CD4-positive, alpha-beta T cell (primary cell): ENCODE measurements at regions not wholly inside any gene's neighbourhood (a gene's known extent, or its start where the extent isn't known, plus 50 kb on each side); places are given as distances from the start of the nearest gene placed in this dataset.

Experiments used
- ATAC-seq: fragments of 200-7000 bp; cut with Tn5 transposase; one replicate; pipeline ENCODE4 v1.10.0; 2022; ENCODE audit warnings: mild to moderate bottlenecking; ENCODE audit not compliant: poor library complexity
- CTCF ChIA-PET: fragments of 350-600 bp; sonication (Branson Sonifier 250); formaldehyde crosslinking; loops from one replicate; lab custom pipeline; 2021; ENCODE audit warnings: antibody characterized with exemption, inconsistent platforms; lab: Charles Lee
- POLR2A ChIA-PET: fragments of 350-600 bp; sonication (Branson Sonifier 250); formaldehyde crosslinking; loops from one replicate; lab custom pipeline; 2021; ENCODE audit warnings: antibody characterized with exemption, inconsistent platforms; lab: Charles Lee
- DNase-seq, 14 experiments: peaks; one replicate each; pipeline ENCODE4 v3.0.0-alpha.2; 2013 to 2020; ENCODE audit warnings: mixed read lengths in 2 of 14
- H3K27ac ChIP-seq, 2 donors: one replicate each; pipeline versions ENCODE4 v1.5.1 to v1.7.0; 2013; ENCODE audit warnings: low read length in 2 of 2, low read depth in 1 of 2, mild to moderate bottlenecking in 1 of 2
- H3K27me3 ChIP-seq, 2 experiments: 1 replicate in 1 of 2; 2 replicates in 1 of 2; pipeline versions ENCODE4 v1.6.1 to v1.7.0; 2013; ENCODE audit warnings: low read length in 2 of 2, control low read depth in 1 of 2, mild to moderate bottlenecking in 1 of 2, moderate library complexity in 1 of 2; ENCODE audit not compliant: insufficient read depth in 2 of 2, control insufficient read depth in 1 of 2
- H3K36me3 ChIP-seq: one replicate; pipeline ENCODE4 v1.6.1; 2013; ENCODE audit warnings: low read length, control low read depth; ENCODE audit not compliant: insufficient read depth
- H3K4me1 ChIP-seq: one replicate; pipeline ENCODE4 v1.6.1; 2013; ENCODE audit warnings: low read length, control low read depth; ENCODE audit not compliant: insufficient read depth
- H3K4me3 ChIP-seq: one replicate; pipeline ENCODE4 v1.5.1; 2013; ENCODE audit warnings: mild to moderate bottlenecking, low read length, moderate library complexity
- H3K9me3 ChIP-seq, 2 experiments: 1 replicate in 1 of 2; 2 replicates in 1 of 2; pipeline versions ENCODE4 v1.6.1 to v1.7.0; 2013; ENCODE audit warnings: low read length in 2 of 2, mild to moderate bottlenecking in 2 of 2, control low read depth in 1 of 2, moderate library complexity in 1 of 2; ENCODE audit not compliant: control insufficient read depth in 1 of 2, insufficient read depth in 1 of 2
- H3K27ac Mint-ChIP-seq: one replicate; pipeline ENCODE4 v1.8.0; 2020; ENCODE audit warnings: mixed read lengths
- H3K27me3 Mint-ChIP-seq: one replicate; pipeline ENCODE4 v1.8.0; 2021; ENCODE audit warnings: mixed read lengths
- H3K36me3 Mint-ChIP-seq: one replicate; pipeline ENCODE4 v1.8.0; 2021; ENCODE audit warnings: low read depth, mixed read lengths
- H3K4me1 Mint-ChIP-seq: one replicate; pipeline ENCODE4 v1.8.0; 2021; ENCODE audit warnings: low read depth, mixed read lengths
- H3K4me3 Mint-ChIP-seq: one replicate; pipeline ENCODE4 v1.8.0; 2020; ENCODE audit warnings: mild to moderate bottlenecking, mixed read lengths
- H3K9me3 Mint-ChIP-seq: one replicate; pipeline ENCODE4 v1.8.0; 2020; ENCODE audit warnings: mixed read lengths
- intact Hi-C, 2 experiments: fragments of 100-400 bp; cut with DNase I in 1 of 2; cut with micrococcal nuclease in 1 of 2; formaldehyde crosslinking; loops; one replicate each; pipeline versions ENCODE4 v1.15.1 to v1.9.0; 2023 to 2025; cut with DNase I, micrococcal nuclease
- TF ChIP-seq, protein P1 (sequence below): fragments of 200-600 bp; IDR thresholded peaks from one replicate; pipeline ENCODE4 v1.8.0; 2022; ENCODE audit warnings: antibody characterized with exemption, mild to moderate bottlenecking

DNA sequence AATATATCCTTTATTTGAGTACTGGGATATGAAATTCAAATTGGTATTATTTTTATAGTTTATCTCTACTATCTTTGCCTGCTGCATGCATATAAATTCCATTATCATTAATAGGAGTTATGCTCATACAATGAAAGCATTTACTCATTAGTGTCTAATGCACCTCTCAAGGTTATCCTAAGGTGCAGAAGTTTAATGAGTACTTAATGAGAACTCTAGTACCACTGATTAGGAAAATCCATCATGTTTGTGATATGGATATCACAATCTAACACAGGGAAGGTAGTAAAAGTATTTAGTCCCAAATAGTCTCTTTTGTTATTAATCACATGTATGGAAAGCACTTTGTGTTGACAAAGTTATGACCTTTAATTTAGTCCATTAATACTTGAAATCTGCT lies 77.2 kb upstream of the SLC10A2 start:
- CTCF ChIA-PET = no interaction called here
- H3K4me1 ChIP-seq = no peaks in the 10 kb centered on the region
- no peaks in the 10 kb centered on the region for H3K36me3 ChIP-seq
- H3K9me3 ChIP-seq = no peaks in the 10 kb centered on the region
- H3K9me3 Mint-ChIP-seq = no peaks in the 10 kb centered on the region
- H3K36me3 Mint-ChIP-seq = no peaks in the 10 kb centered on the region
- TF ChIP-seq, protein P1, sequence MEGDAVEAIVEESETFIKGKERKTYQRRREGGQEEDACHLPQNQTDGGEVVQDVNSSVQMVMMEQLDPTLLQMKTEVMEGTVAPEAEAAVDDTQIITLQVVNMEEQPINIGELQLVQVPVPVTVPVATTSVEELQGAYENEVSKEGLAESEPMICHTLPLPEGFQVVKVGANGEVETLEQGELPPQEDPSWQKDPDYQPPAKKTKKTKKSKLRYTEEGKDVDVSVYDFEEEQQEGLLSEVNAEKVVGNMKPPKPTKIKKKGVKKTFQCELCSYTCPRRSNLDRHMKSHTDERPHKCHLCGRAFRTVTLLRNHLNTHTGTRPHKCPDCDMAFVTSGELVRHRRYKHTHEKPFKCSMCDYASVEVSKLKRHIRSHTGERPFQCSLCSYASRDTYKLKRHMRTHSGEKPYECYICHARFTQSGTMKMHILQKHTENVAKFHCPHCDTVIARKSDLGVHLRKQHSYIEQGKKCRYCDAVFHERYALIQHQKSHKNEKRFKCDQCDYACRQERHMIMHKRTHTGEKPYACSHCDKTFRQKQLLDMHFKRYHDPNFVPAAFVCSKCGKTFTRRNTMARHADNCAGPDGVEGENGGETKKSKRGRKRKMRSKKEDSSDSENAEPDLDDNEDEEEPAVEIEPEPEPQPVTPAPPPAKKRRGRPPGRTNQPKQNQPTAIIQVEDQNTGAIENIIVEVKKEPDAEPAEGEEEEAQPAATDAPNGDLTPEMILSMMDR = no peak
- DNase-seq = no peak
- intact Hi-C loops = no loop called here
- POLR2A ChIA-PET = no interaction called here
- no peaks in the 10 kb centered on the region for H3K4me1 Mint-ChIP-seq
- no peak overlapping the region for H3K4me3 Mint-ChIP-seq
- ATAC-seq = no peak
- no peaks in the 10 kb centered on the region for H3K27me3 ChIP-seq
- H3K27ac Mint-ChIP-seq = no peak overlapping the region
- no peak overlapping the region for H3K27ac ChIP-seq
- H3K4me3 ChIP-seq = no peak overlapping the region
- no peaks in the 10 kb centered on the region for H3K27me3 Mint-ChIP-seq

GRCh38 chr13:103142151-103142550 lies 75.9 kb upstream of the SLC10A2 start:
- intact Hi-C loops = no loop called here
- Histone ChIP-seq H3K4me1 (no peaks in the 10 kb centered on the region), H3K27ac (no peak overlapping the region), H3K36me3 (no peaks in the 10 kb centered on the region), H3K4me3 (no peak overlapping the region), H3K27me3 (no peaks in the 10 kb centered on the region), H3K9me3 (no peaks in the 10 kb centered on the region)
- Mint-ChIP-seq H3K4me3 (no peak overlapping the region), H3K4me1 (no peaks in the 10 kb centered on the region), H3K27me3 (no peaks in the 10 kb centered on the region), H3K9me3 (no peaks in the 10 kb centered on the region), H3K36me3 (no peaks in the 10 kb centered on the region), H3K27ac (no peak overlapping the region)
- CTCF ChIA-PET = no interaction called here
- TF ChIP-seq, protein P1 = no peak
- ATAC-seq = no peak
- no peak for DNase-seq
- POLR2A ChIA-PET = no interaction called here

DNA sequence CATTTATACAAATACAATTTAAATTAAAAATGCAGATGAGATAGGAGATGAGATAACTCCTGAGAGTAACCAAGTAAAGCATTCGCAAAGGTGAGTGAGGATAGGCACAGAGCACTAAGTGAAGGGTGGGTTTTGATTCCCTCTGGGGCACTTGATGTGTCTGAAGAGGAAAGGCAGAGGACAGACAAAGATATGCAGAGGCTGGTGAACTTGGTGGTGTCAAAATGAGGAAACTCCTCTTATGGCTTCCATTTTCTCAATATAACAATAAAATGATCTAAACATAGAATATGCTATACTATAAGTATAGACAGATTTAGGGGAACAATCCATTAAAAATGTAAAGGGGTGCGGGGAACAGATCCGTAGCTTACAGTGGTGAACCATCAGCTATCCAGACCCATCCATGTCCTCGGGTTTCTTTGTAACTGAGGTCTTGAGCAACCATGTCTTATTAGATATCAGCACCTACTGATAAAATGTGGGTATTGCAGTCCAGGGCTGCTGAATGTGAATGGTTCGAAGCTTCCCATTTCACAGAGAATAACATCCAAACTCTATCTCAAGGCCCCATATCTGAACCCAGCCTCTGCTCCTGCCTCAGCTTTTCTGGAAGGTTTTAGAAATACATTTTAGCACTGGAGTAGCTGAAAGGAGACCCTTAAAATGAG lies 73.9 kb upstream of the SLC10A2 start:
- no peak overlapping the region for H3K4me3 Mint-ChIP-seq
- H3K27me3 Mint-ChIP-seq = no peaks in the 10 kb centered on the region
- H3K9me3 Mint-ChIP-seq = no peaks in the 10 kb centered on the region
- H3K27ac Mint-ChIP-seq = no peak overlapping the region
- Histone ChIP-seq H3K36me3 (no peaks in the 10 kb centered on the region), H3K4me1 (no peaks in the 10 kb centered on the region), H3K4me3 (no peak overlapping the region), H3K27ac (no peak overlapping the region), H3K9me3 (peaks cover 0 to 3% of the 10 kb centered on the region in 2 experiments), H3K27me3 (no peaks in the 10 kb centered on the region)
- ATAC-seq (no peak), DNase-seq (no peak)
- no peaks in the 10 kb centered on the region for H3K36me3 Mint-ChIP-seq
- POLR2A ChIA-PET = no interaction called here
- no peaks in the 10 kb centered on the region for H3K4me1 Mint-ChIP-seq
- TF ChIP-seq, protein P1 = no peak
- CTCF ChIA-PET = no interaction called here
- intact Hi-C loops = no loop called here
